ENCODE measurements at regions not wholly inside any gene's neighbourhood (a gene's known extent, or its start where the extent isn't known, plus 50 kb on each side); places are given as distances from the start of the nearest gene placed in this dataset.
"Not testable (repeated sequence)": the region's sequence is repeated elsewhere in the genome, so short reads cannot be mapped to it uniquely, and the experiment has no call there.

GRCh38 chr2:87496036-87497006 is 251.6 kb upstream of the PLGLB2 start:
- DNase-seq, result peak; percentile 44 to 65

- not testable (repeated sequence) for DNase-seq
Measured at GRCh38 chr2:87497135-87497534, 250.8 kb upstream of the PLGLB2 start.

DNA sequence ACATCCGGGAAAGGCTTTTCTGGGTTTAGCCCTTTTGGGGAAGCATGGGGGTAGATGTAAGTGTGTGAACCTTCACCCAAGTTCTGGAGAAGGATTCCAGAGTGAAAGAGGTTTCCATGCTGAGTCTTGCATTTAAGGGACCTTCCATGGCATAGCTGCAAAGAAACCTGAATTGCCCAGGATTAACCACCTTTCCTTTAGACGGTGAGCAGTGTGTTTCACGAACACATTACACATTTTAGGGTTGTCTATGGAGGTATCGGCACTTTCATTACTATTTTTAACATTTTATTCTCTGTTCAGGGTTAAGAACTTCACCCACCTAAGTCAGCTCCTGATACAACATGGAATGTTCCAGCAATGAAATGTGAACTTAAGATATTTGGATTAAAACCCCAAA is 250.2 kb upstream of the PLGLB2 start:
- not testable (repeated sequence) for DNase-seq

DNA sequence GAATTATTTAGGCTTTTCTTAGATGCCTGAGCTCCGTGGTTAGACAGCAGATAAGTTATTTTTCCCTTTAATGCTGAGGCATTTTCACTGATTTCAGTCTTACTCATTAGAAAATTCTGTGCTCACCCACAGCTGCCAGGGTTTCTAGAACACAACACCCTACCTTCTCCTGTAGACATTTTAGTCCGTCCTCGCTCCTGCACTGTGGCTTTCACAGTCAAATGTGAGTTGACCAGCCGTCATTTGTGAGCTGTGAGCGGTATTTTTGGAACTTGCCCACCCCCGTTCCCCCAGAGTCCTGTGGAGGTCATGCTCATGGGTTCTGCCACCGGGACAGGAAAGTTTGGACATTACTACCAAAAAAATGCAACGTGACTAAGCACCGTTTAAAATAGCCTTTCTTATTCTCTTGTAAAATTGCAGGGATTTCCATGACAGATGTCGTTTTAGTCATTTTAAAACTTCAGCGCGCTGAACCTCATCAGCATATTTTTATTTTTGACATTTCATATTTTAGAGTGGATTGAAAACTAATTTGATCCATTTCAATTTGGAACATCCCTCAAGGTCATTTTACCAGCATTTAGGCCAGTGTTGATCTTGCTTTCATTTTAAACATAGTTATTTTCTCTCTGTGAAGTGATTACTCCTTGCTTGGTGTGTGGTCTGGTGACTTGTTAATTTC is 249.6 kb upstream of the PLGLB2 start:
- DNase-seq, result not testable (repeated sequence)

GRCh38 chr2:87498854-87499238 is 249.0 kb upstream of the PLGLB2 start:
- DNase-seq, result not testable (repeated sequence)

DNA sequence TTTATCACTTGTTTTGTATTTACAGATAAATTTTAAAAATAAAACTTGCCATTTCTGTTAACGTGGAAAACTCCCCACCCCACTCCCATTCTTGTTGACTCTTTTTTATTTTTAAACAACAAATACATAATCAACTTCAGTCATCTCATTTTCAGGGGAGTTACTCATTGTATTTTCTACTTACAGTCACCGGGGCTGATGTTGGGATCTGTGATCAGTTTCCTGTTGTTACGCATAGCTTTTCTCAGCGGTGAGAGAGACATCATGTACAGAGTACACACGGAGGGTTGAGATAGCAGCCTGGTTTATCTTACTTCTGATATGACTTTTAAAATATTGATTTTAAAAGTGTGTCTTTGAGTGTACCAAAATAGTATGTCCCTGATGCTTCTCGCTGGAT is 248.0 kb upstream of the PLGLB2 start:
- DNase-seq, result not testable (repeated sequence)

GRCh38 chr2:87500421-87500820 is 247.5 kb upstream of the PLGLB2 start:
- not testable (repeated sequence) for DNase-seq

- DNase-seq, result not testable (repeated sequence)
Measured at GRCh38 chr2:87500951-87501350, 246.9 kb upstream of the PLGLB2 start.

DNA sequence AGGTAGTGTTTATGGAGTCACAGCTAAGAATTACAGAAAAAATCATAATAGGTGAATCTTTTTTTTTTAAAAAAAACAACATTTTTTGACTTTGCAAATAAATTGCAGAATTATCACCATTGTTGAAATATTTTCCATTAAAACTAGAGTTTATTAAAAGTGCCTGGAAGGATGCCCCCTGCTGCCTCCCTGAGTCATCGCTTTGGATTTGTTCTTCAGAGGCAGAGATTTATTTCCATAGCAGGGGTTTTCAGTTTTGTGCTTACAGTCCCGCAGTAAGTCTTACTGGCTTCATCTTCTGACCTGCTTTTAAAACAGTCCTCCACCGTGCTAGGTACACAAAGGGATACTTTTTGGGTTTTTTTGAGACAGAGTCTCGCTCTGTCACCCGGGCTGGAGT is 244.9 kb upstream of the PLGLB2 start:
- DNase-seq, result not testable (repeated sequence)

GRCh38 chr2:87505239-87505638 is 242.6 kb upstream of the PLGLB2 start:
- not testable (repeated sequence) for DNase-seq

DNA sequence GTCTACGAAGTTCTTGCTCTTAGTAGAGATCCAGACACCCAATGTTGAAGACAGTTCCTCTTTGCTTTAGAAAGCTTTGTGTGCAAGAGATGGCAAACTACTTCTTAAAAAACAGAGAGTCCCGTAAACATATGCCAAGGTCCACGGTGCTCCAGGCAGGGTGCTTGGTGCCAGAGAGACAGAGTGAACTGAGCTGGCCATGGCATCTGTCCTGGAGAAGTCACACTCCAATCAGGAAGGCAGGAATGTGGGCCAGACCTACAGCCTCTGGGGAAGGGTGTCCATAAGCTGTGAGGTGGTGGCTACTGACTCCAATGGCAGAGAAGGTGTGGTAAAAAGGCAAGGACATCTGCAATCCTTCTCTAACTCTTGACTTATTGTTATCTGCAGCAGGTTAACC is 242.0 kb upstream of the PLGLB2 start:
- not testable (repeated sequence) for DNase-seq

DNA sequence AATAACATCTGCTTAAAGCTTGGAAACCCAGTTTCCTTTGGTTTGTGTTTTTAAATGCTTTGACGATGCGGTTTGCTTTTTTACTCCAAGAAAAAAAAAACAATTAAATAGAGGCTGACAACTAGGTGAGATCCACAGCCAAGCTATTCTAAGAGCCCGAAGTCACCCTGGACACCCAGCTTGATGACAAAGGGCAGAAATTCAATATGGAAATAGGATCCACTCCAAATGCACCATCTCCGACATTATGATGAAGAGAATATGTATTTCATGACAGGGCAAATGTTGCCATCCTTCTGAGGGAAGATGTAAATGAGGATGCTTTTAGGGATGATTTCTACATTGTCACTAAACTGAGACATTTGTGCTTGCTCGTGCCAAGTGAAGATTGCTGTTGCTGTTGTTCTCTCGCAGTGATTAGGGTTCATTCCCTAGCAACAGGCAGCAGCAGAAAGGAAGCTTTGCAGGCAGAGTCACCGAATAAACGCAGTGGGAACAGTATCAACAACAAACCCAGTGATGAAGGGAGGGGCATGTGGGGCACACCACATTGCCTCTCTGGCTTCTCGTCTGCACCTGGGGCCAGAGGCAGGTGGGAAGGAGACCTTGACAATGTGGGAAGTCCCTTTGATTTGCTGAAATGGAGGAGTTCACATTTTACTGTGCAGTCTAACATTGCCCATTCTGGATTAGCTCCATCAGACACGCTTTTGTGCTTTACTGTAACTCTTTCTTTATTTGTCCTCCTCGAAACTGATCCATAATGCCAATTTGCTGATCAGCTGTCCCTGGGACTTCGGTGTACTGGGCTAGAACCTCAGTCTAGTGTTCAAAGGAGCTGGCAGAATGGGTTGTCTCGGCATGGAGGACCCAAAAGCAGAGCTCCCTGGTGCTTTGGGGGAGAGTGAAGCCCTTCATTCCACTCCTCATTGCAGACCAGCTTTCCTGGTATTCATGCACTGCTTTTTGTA is 240.2 kb upstream of the PLGLB2 start:
- not testable (repeated sequence) for DNase-seq

DNA sequence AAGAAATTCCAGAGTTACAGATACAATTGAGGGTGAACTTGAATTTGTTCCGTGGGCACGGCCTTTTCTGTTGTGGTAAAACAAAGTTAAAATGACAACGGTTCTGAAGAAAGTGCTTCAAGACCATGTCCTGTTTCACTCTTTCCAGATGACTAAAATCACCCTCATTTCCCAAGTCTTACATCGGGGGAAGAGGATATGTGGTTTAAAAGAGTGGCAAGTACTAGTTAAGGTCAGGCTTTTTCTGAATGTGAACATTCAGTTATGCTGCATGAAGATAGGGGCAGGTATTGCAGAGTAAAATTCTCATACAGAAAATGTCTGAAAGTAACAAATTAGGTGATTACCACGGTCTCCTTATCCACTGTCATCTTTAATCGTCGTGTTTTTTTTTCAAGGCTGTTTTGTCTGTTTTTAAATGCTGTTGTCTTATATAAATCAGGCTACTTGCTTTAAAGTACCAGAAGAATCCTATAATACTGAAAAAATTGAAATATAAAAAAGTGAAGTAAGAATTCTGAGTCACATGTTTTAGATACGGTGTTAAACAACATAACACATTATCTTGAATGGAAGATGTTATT is 236.6 kb upstream of the PLGLB2 start:
- not testable (repeated sequence) for DNase-seq

DNA sequence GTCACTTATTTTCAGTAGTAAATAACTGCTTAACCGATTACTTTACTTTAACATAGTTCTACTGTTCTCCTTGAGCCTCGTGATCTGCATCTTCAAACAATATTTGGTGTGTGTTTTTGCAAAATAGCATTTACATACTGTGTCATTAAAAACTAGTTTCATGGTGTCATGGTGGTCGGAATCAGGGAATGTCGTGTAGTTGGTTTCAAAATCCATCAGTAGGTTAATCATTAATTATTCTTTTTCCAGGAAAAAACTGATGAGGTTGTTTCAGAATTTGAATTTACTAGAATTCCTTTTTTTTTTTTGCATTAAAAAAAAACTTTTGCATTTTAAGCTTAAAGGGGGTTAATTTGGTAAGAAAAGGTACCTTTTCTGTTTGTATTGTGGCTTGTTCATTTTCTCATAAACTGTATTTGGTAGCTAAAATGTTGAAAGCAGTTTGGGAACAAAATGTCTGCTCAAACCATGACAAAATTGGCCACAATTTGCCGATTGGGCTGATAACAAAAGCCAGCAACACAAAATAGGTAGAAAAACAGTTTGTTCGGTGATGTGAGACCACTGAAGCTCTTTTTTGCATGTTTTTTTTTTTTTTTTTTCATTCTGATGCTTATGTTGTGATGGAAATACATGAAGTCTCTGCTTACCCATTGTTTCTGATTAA is 234.9 kb upstream of the PLGLB2 start:
- not testable (repeated sequence) for DNase-seq

DNA sequence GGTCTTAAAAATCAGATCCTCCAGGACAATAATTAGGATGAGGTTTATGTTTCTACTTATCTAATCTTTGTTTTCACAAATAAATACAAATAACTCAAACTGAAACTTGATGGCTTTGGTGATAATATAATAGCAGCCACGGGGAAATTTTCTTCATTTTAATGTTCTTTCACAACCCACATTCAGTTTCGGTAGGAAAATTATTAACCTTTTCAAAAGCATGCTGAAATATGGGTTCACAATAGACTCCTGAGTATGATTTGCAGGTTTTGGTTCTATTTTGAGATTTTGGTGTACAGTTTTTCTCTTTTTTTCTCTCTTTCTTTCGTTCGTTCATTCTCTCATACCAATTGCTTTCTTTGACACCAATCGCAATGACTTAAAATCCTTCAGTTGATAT is 233.9 kb upstream of the PLGLB2 start:
- not testable (repeated sequence) for DNase-seq

DNA sequence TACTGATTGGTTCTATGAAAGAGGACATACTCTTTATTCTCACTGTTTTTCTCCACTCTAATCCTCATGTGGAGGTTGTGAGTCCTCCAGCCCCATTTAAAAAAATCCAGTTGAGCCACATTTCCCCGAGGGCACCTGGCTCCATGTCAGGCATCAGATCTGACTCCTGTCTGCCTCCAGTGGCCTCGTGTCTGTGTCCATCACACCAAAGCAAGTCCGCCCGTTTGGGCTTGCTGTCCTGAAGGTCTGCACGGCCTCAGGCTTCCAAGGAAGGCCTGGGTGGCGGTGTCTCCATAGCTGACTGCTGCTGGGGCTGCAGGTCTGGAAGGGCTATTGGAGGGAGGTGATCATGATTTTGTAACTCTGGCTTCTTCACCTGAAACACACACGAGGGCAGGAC is 233.4 kb upstream of the PLGLB2 start:
- not testable (repeated sequence) for DNase-seq

- DNase-seq, result not testable (repeated sequence)
Measured at GRCh38 chr2:87515226-87515625, 232.7 kb upstream of the PLGLB2 start.

DNA sequence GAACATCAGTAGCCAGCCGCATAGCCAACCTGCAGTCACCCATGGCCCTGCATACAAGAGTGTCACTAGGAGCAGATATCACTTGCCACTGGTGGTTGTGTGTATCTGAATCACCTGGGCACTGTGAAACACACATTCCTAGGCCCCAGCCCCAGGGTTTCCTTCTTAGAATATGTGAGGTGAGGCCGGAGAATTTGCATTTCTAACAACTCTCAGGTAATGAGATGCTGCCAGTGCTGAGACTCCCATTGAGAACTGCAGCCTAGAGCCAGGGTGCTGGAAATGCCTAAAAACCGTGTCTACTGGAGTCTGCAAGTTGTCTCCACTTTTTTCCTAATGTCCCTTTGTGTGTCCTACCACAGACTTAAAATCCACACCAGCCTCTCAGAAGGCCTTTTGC is 232.0 kb upstream of the PLGLB2 start:
- not testable (repeated sequence) for DNase-seq

DNA sequence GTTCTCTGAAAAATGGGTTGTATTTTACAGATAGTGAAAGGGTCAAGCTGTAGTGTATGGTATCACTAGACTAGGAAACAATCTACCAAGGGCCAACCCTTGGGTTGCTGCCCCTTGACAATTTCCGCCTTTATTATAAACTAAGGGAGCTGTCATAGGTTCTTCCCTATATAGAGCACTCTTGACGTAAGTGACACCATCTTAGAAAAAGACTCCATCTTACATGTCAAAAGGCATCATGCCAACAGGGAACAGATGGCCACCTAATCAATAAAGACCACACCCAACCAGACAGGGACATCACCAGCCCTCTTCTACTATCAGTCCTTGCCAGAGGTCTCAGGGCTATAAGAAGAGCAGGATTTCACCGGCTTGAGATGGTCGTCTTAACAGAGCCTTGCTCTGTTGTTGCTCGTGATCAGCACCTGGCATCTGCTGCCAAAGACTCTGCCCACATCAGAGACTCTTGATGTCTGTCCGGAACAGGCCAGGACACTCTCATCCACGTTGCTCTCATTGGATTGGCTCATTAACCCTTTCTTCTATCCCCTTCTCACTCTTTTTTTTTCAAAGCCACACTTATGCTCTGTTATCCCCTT is 231.4 kb upstream of the PLGLB2 start:
- not testable (repeated sequence) for DNase-seq

DNA sequence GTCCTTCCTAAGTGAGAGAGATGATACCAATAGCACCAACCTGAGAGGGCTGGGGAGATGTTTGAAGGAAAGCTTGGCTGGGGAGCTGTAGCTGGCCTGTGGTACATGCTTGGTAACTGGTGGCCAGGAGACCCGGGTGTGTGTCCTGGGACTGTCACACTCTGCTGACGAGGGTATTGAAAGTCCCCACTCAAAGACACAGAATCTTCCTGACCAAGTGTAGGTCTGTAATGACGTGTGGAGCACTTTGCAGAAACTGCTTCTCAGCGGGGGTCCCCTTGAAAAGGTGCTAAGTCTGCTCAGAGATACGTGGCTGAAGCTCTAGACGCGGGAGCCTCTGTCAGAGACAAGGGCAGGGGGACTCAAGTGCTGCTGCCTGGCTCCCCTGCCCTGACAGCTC is 230.4 kb upstream of the PLGLB2 start:
- DNase-seq, result not testable (repeated sequence)

GRCh38 chr2:87518066-87518465 is 229.8 kb upstream of the PLGLB2 start:
- peak in 1 of 2 donors; percentile 24 for DNase-seq
